ENCODE measurements at regions not wholly inside any gene's neighbourhood (a gene's known extent, or its start where the extent isn't known, plus 50 kb on each side); places are given as distances from the start of the nearest gene placed in this dataset.

DNA sequence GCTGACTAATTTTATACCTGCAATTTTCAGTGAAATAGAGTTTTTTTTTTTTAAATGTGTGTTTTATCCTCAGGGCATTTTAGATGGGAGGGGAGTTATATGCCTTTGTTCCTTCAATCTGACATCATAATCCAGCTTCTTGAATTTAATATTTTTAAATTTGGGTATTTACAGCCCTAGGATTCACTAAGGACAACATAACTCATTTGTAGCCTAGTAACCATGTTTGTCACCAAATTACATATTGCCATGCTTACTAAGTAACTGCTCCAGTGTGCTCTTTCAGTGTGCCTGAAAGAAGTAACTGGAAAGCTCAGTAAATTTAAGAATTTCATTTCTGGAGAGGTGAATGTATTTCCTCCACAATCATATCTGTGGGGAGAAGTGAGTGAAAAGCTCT lies 56.8 kb upstream of the DGKB start:
- Mint-ChIP-seq H3K9me3 (no peaks in the 10 kb centered on the region), H3K36me3 (ENCODE audit: low read depth) (no peaks in the 10 kb centered on the region), H3K4me1 (peaks cover 13% of the 10 kb centered on the region), H3K27me3 (ENCODE audit: low read depth, poor library complexity) (peaks cover 4% of the 10 kb centered on the region), H3K27ac (no peak overlapping the region), H3K4me3 (no peak overlapping the region)
- DNase-seq: no peak
- TF ChIP-seq, protein P1, sequence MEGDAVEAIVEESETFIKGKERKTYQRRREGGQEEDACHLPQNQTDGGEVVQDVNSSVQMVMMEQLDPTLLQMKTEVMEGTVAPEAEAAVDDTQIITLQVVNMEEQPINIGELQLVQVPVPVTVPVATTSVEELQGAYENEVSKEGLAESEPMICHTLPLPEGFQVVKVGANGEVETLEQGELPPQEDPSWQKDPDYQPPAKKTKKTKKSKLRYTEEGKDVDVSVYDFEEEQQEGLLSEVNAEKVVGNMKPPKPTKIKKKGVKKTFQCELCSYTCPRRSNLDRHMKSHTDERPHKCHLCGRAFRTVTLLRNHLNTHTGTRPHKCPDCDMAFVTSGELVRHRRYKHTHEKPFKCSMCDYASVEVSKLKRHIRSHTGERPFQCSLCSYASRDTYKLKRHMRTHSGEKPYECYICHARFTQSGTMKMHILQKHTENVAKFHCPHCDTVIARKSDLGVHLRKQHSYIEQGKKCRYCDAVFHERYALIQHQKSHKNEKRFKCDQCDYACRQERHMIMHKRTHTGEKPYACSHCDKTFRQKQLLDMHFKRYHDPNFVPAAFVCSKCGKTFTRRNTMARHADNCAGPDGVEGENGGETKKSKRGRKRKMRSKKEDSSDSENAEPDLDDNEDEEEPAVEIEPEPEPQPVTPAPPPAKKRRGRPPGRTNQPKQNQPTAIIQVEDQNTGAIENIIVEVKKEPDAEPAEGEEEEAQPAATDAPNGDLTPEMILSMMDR (IDR thresholded peaks at IDR 0.05): no peak

- DNase-seq: no peak
These were observed 51.5 kb upstream of the DGKB start for GRCh38 chr7:14954035-14954434.

More at GRCh38 chr7:14954035-14954434, 51.5 kb upstream of the DGKB start:
- H3K4me3 Mint-ChIP-seq: no peak overlapping the region
- no peaks in the 10 kb centered on the region for H3K4me1 Mint-ChIP-seq
- TF ChIP-seq, protein P1 (IDR thresholded peaks at IDR 0.05): no peak
- H3K27ac Mint-ChIP-seq: no peak overlapping the region
- no peaks in the 10 kb centered on the region for H3K9me3 Mint-ChIP-seq
- no peaks in the 10 kb centered on the region for H3K36me3 Mint-ChIP-seq (ENCODE audit: low read depth)
- H3K27me3 Mint-ChIP-seq (ENCODE audit: low read depth, poor library complexity): peaks cover 4% of the 10 kb centered on the region

Measured in nephron progenitor cell (in vitro differentiated cells).